Hepatocyte (in vitro differentiated cells): ENCODE measurements at regions not wholly inside any gene's neighbourhood (a gene's known extent, or its start where the extent isn't known, plus 50 kb on each side); places are given as distances from the start of the nearest gene placed in this dataset.

Experiments used
- CTCF ChIP-seq: fragments of 200-600 bp; sonication (generic); IDR thresholded peaks from 2 replicates; pipeline ENCODE4 v1.5.1; 2016; ENCODE audit warnings: antibody characterized with exemption, mild to moderate bottlenecking; ENCODE audit not compliant: poor library complexity
- EZH2 ChIP-seq: fragments of 200-600 bp; sonication (generic); IDR thresholded peaks from 2 replicates; pipeline ENCODE4 v1.6.1; 2016; ENCODE audit warnings: antibody characterized with exemption, mild to moderate bottlenecking, borderline replicate concordance

DNA sequence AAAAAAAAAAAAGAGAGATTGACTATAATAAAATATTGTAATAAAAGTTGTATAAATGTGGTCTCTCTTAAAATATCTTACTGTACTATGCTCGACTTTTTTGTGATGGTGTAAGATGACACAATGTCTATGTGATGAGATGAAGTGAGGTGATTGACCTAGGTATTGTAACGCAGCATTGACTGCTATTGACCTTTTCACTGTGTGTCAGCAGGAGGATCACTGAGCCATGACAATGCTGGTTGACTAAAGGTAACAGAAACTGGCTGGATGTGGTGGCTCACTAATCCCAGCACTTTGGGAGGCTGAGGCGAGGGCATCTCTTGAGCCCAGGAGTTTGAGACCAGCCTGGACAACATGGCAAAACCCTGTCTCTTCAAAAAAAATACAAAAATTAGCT lies 78.6 kb upstream of the MYO10 start:
- TF ChIP-seq CTCF = no peak
- TF ChIP-seq EZH2 = no peak
